Lower leg skin (tissue), 3 donors: ENCODE measurements at regions not wholly inside any gene's neighbourhood (a gene's known extent, or its start where the extent isn't known, plus 50 kb on each side); places are given as distances from the start of the nearest gene placed in this dataset.

ENCODE experiments used
- CTCF ChIP-seq, 3 donors: fragments of 450-650 bp; IDR thresholded peaks; one replicate each; pipeline ENCODE4 v1.5.1; 2016; ENCODE audit warnings: antibody characterized with exemption in 3 of 3, mild to moderate bottlenecking in 3 of 3, moderate library complexity in 2 of 3
- POLR2A ChIP-seq, 2 donors: fragments of 450-650 bp; IDR thresholded peaks; one replicate each; pipeline ENCODE4 v1.6.1; 2016 to 2017; ENCODE audit warnings: antibody characterized with exemption in 2 of 2, mild to moderate bottlenecking in 1 of 2, moderate library complexity in 1 of 2

DNA sequence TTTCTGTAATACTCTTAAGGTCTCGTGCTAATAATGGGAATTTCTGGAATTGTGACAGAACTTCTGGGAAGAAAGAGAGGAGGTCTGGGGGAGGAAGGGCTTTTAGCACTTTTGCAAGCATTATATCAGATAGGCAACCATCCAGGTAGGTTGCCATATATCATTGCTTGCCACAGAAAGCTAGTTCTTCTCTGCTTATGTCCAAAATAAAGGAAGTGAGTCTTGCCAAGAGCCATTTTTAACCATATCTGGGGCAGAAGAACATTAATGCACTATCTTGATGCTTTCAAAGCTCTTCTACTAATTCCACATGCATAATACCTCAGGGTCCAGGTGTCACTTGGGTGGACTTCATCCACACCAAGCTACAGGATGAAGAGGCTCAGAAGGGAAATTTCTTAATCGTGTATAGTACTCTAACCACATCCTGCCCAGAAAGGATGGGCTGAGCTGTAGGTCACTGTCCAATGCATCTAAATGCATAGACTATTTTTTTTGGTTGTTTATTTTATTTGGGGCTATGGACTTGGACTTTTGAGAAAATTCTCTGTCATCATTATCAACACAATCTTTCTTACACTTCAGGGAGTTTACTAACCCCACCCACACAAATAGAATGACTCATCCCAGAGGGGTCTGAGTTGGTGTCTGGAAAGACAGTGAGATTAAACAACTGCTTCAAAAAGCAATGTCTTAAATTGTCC lies 68.9 kb upstream of the ADO start:
- TF ChIP-seq CTCF (IDR thresholded peaks at IDR 0.05) (no peak), POLR2A (IDR thresholded peaks at IDR 0.05) (no peak)
